ENCODE measurements at regions not wholly inside any gene's neighbourhood (a gene's known extent, or its start where the extent isn't known, plus 50 kb on each side); places are given as distances from the start of the nearest gene placed in this dataset.

GRCh38 chr18:34540897-34541296, 169.2 kb upstream of the DTNA start:
- H3K4me3 ChIP-seq (ENCODE audit: low read depth, low read length) = no peak overlapping the region
- DNase-seq (ENCODE audit: low read depth) = no peak
- no peak for TF ChIP-seq CTCF (conservative IDR thresholded peaks at IDR 0.05; ENCODE audit: low read depth, low read length)

GRCh38 chr18:34542625-34543024, 167.5 kb upstream of the DTNA start:
- H3K4me3 ChIP-seq (ENCODE audit: low read depth, low read length) = no peak overlapping the region
- TF ChIP-seq CTCF (conservative IDR thresholded peaks at IDR 0.05; ENCODE audit: low read depth, low read length) = no peak
- no peak for DNase-seq (ENCODE audit: low read depth)

- TF ChIP-seq CTCF (conservative IDR thresholded peaks at IDR 0.05; ENCODE audit: low read depth, low read length) = no peak
- no peak for DNase-seq (ENCODE audit: low read depth)
Measured at GRCh38 chr18:34543356-34543755, 166.7 kb upstream of the DTNA start.

GRCh38 chr18:34543945-34544344, 166.2 kb upstream of the DTNA start:
- DNase-seq (ENCODE audit: low read depth) = no peak
- no peak for TF ChIP-seq CTCF (conservative IDR thresholded peaks at IDR 0.05; ENCODE audit: low read depth, low read length)

More at GRCh38 chr18:34543356-34543755, 166.7 kb upstream of the DTNA start:
- no peak overlapping the region for H3K4me3 ChIP-seq (ENCODE audit: low read depth, low read length)

GRCh38 chr18:34544930-34545329, 165.2 kb upstream of the DTNA start:
- H3K4me3 ChIP-seq (ENCODE audit: low read depth, low read length) = no peak overlapping the region
- DNase-seq (ENCODE audit: low read depth) = no peak
- no peak for TF ChIP-seq CTCF (conservative IDR thresholded peaks at IDR 0.05; ENCODE audit: low read depth, low read length)

More at GRCh38 chr18:34543945-34544344, 166.2 kb upstream of the DTNA start:
- no peak overlapping the region for H3K4me3 ChIP-seq (ENCODE audit: low read depth, low read length)

- H3K4me3 ChIP-seq (ENCODE audit: low read depth, low read length) = no peak overlapping the region
- DNase-seq (ENCODE audit: low read depth) = no peak
- TF ChIP-seq CTCF (conservative IDR thresholded peaks at IDR 0.05; ENCODE audit: low read depth, low read length) = no peak
Measured at GRCh38 chr18:34548120-34548972, 161.8 kb upstream of the DTNA start.

GRCh38 chr18:34548973-34549294, 161.2 kb upstream of the DTNA start:
- no peak for DNase-seq (ENCODE audit: low read depth)
- H3K4me3 ChIP-seq (ENCODE audit: low read depth, low read length) = no peak overlapping the region
- no peak for TF ChIP-seq CTCF (conservative IDR thresholded peaks at IDR 0.05; ENCODE audit: low read depth, low read length)
